ENCODE measurements at regions not wholly inside any gene's neighbourhood (a gene's known extent, or its start where the extent isn't known, plus 50 kb on each side); places are given as distances from the start of the nearest gene placed in this dataset.

DNA sequence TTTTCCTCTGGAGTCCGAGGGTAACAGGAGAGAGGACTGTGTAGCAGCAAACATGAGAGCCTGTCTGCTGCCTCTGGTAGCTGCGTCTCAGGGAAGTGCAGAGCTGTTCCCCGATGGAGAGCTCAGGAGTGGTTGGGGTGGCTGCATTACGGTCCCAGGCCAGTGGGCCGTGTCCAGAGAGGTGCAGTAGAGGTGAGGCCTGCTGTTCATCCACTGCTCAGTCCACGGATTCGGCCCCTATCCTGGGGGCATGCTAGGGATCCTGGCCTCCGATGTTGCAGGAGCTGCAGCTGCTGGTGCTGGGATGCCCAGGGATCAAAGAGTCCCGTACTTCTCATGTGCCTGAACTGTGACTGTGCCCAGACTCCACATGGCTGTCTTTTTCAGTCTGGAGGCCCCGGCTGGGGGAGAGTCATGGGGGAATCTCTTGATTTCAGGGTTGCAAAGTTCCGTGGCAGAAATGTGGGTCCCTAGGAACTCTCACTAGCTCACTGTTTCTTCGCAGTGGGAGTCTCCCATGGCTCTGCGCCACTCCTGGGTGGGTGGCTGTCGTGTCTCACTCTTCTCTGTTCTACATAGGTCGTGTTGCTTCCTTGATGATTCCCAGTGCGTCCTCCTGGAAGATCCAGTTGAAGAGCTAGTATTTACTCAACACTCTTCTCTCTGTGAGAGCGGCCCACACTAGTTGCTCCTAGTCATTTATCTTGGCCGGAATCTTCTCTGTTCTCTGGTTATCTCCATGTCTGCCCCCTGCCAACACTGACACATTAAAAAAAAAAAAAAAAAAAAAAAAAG is 109.5 kb upstream of the CENPE start:
- Histone ChIP-seq H3K4me3 (ENCODE audit: low read depth in 1 of 3, low read length in 3 of 3) (no peak overlapping the region), H3K9me3 (ENCODE audit: control insufficient read depth in 4 of 4, low read length in 3 of 4) (no peaks in the 10 kb centered on the region), H3K4me1 (ENCODE audit: control insufficient read depth in 4 of 4, insufficient read depth in 4 of 4, low read length in 3 of 4) (no peaks in the 10 kb centered on the region), H3K27me3 (ENCODE audit: control insufficient read depth in 4 of 4, insufficient read depth in 4 of 4, low read length in 3 of 4) (no peaks in the 10 kb centered on the region), H3K9ac (ENCODE audit: low read depth in 1 of 2, low read length in 2 of 2) (no peak overlapping the region), H3K27ac (ENCODE audit: low read depth in 1 of 2, low read length in 2 of 2) (no peak overlapping the region), H3K36me3 (ENCODE audit: control insufficient read depth in 4 of 4, insufficient read depth in 3 of 4, low read depth in 1 of 4, low read length in 3 of 4) (no peaks in the 10 kb centered on the region)
- TF ChIP-seq JUND (IDR thresholded peaks at IDR 0.05) (no peak), HNF4G (IDR thresholded peaks at IDR 0.05) (no peak), HNF4A (conservative IDR thresholded peaks at IDR 0.05) (no peak), NR2F2 (IDR thresholded peaks at IDR 0.05) (no peak), RAD21 (IDR thresholded peaks at IDR 0.05) (no peak), ATF3 (IDR thresholded peaks at IDR 0.05) (no peak), FOXA2 (IDR thresholded peaks at IDR 0.05) (no peak), TAF1 (conservative IDR thresholded peaks at IDR 0.05) (no peak), YY1 (IDR thresholded peaks at IDR 0.05) (no peak), GABPA (IDR thresholded peaks at IDR 0.05 in 1 of 2, conservative IDR thresholded peaks at IDR 0.05 in 1 of 2) (no peak), REST (IDR thresholded peaks at IDR 0.05) (no peak)
- TF ChIP-seq, protein P1, sequence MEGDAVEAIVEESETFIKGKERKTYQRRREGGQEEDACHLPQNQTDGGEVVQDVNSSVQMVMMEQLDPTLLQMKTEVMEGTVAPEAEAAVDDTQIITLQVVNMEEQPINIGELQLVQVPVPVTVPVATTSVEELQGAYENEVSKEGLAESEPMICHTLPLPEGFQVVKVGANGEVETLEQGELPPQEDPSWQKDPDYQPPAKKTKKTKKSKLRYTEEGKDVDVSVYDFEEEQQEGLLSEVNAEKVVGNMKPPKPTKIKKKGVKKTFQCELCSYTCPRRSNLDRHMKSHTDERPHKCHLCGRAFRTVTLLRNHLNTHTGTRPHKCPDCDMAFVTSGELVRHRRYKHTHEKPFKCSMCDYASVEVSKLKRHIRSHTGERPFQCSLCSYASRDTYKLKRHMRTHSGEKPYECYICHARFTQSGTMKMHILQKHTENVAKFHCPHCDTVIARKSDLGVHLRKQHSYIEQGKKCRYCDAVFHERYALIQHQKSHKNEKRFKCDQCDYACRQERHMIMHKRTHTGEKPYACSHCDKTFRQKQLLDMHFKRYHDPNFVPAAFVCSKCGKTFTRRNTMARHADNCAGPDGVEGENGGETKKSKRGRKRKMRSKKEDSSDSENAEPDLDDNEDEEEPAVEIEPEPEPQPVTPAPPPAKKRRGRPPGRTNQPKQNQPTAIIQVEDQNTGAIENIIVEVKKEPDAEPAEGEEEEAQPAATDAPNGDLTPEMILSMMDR (IDR thresholded peaks at IDR 0.05; ENCODE audit: low read depth, low read length, missing input control): no peak
- DNase-seq (ENCODE audit: low spot score): no peak
- 77% methylated on average over 18 of the region's 18 CpGs for WGBS

DNA sequence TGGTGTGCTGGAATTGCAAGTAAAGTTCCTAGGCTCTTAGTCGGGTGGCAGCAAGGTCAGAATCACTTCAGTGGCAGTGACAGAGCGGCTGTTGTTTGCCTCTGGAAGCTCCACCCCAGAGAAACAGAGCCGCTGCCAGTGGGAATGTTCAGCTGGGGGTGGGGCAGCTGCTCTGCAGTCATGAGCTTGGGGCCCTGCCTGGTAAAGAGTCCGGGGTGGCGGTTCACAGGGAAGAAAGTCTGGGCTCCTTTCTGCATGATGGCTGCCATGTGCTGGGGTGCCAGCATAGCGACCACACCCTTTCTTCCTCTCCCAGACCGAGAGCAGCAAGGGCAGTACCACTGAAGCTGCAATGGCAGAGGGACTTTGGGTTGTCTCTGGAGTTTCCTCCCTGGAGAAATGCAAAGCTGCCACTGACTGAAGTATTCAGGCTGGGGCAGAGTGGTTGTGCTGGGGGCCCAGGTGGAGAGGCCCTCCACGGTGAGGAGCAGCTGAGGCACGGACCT is 108.8 kb upstream of the CENPE start:
- Histone ChIP-seq H3K9ac (ENCODE audit: low read depth in 1 of 2, low read length in 2 of 2) (no peak overlapping the region), H3K27me3 (ENCODE audit: control insufficient read depth in 4 of 4, insufficient read depth in 4 of 4, low read length in 3 of 4) (no peaks in the 10 kb centered on the region), H3K4me1 (ENCODE audit: control insufficient read depth in 4 of 4, insufficient read depth in 4 of 4, low read length in 3 of 4) (no peaks in the 10 kb centered on the region), H3K4me3 (ENCODE audit: low read depth in 1 of 3, low read length in 3 of 3) (no peak overlapping the region), H3K27ac (ENCODE audit: low read depth in 1 of 2, low read length in 2 of 2) (no peak overlapping the region), H3K36me3 (ENCODE audit: control insufficient read depth in 4 of 4, insufficient read depth in 3 of 4, low read depth in 1 of 4, low read length in 3 of 4) (no peaks in the 10 kb centered on the region), H3K9me3 (ENCODE audit: control insufficient read depth in 4 of 4, low read length in 3 of 4) (no peaks in the 10 kb centered on the region)
- DNase-seq (ENCODE audit: low spot score): no peak
- TF ChIP-seq ATF3 (IDR thresholded peaks at IDR 0.05) (no peak), YY1 (IDR thresholded peaks at IDR 0.05) (no peak), RAD21 (IDR thresholded peaks at IDR 0.05) (no peak), REST (IDR thresholded peaks at IDR 0.05) (no peak), FOXA1 (IDR thresholded peaks at IDR 0.05) (no peak)
- WGBS: 32% methylated on average over 9 of the region's 9 CpGs

All from liver (tissue), 8 donors.